Endodermal cell (in vitro differentiated cells): ENCODE measurements at regions not wholly inside any gene's neighbourhood (a gene's known extent, or its start where the extent isn't known, plus 50 kb on each side); places are given as distances from the start of the nearest gene placed in this dataset.

Source experiments
- DNase-seq: peaks from one replicate; pipeline ENCODE4 v3.0.0-alpha.2; 2017
- H3K27ac ChIP-seq: 2 replicates; pipeline ENCODE4 v1.5.1; 2013; ENCODE audit warnings: mild to moderate bottlenecking, low read depth, low read length, moderate library complexity
- H3K27me3 ChIP-seq: 2 replicates; pipeline ENCODE4 v1.6.1; 2013; ENCODE audit warnings: mild to moderate bottlenecking, low read length, moderate library complexity; ENCODE audit not compliant: insufficient read depth, control insufficient read depth, poor library complexity, severe bottlenecking
- H3K36me3 ChIP-seq: 2 replicates; pipeline ENCODE4 v1.7.0; 2013; ENCODE audit warnings: mild to moderate bottlenecking, low read length, moderate library complexity; ENCODE audit not compliant: control insufficient read depth, insufficient read depth
- H3K4me1 ChIP-seq: one replicate; pipeline ENCODE4 v1.7.0; 2013; ENCODE audit warnings: low read length; ENCODE audit not compliant: control insufficient read depth, insufficient read depth
- H3K4me3 ChIP-seq: 2 replicates; pipeline ENCODE4 v1.5.1; 2013; ENCODE audit warnings: mild to moderate bottlenecking, low read length, moderate library complexity
- H3K9ac ChIP-seq: 2 replicates; pipeline ENCODE4 v1.6.1; 2013; ENCODE audit warnings: mild to moderate bottlenecking, low read length, moderate library complexity; ENCODE audit not compliant: poor library complexity, severe bottlenecking; ENCODE audit errors: extremely low read depth
- H3K9me3 ChIP-seq: 2 replicates; pipeline ENCODE4 v1.6.1; 2013; ENCODE audit warnings: mild to moderate bottlenecking, low read length, moderate library complexity; ENCODE audit not compliant: control insufficient read depth
- H3K27ac Mint-ChIP-seq: 2 replicates; pipeline ENCODE4 v1.8.0; 2020; ENCODE audit warnings: mixed read lengths
- H3K27me3 Mint-ChIP-seq: 2 replicates; pipeline ENCODE4 v1.8.0; 2021; ENCODE audit warnings: mild to moderate bottlenecking, mixed read lengths; ENCODE audit not compliant: insufficient read depth
- H3K36me3 Mint-ChIP-seq: 2 replicates; pipeline ENCODE4 v1.8.0; 2020; ENCODE audit warnings: low read depth, mixed read lengths
- H3K4me1 Mint-ChIP-seq: 2 replicates; pipeline ENCODE4 v1.8.0; 2020; ENCODE audit warnings: mixed read lengths
- H3K4me3 Mint-ChIP-seq: 2 replicates; pipeline ENCODE4 v1.8.0; 2020; ENCODE audit warnings: mild to moderate bottlenecking, moderate library complexity, mixed read lengths
- H3K9me3 Mint-ChIP-seq: 2 replicates; pipeline ENCODE4 v1.8.0; 2020; ENCODE audit warnings: mild to moderate bottlenecking, mixed read lengths
- CTCF ChIP-seq: fragments of 200-600 bp; sonication (generic); conservative IDR thresholded peaks from 2 replicates; pipeline ENCODE4 v1.5.0; 2021; ENCODE audit warnings: antibody characterized with exemption, mild to moderate bottlenecking
- WGBS, 2 experiments: methylation state at CpG; one replicate each; pipeline versions ENCODE4 v1.1.5 to v1.1.7; 2013; ENCODE audit warnings: missing lambda C conversion rate in 2 of 2, mixed read lengths in 1 of 2; ENCODE audit not compliant: insufficient coverage in 1 of 2, insufficient read length in 1 of 2; 5-methylcytosine and 5-hydroxymethylcytosine counted together

- no peak overlapping the region for H3K27ac ChIP-seq
- no peak overlapping the region for H3K9ac ChIP-seq
- Mint-ChIP-seq H3K9me3 (peaks cover 9% of the 10 kb centered on the region), H3K27me3 (peaks cover 81% of the 10 kb centered on the region), H3K4me3 (no peak overlapping the region), H3K36me3 (no peaks in the 10 kb centered on the region), H3K27ac (no peak overlapping the region), H3K4me1 (peaks cover 8% of the 10 kb centered on the region)
- H3K36me3 ChIP-seq: no peaks in the 10 kb centered on the region
- H3K4me3 ChIP-seq: no peak overlapping the region
- peaks cover 75% of the 10 kb centered on the region for H3K27me3 ChIP-seq
- DNase-seq: no peak
- WGBS, 2 experiments: 93 to 95% methylated on average over 5 to 10 of the region's 10 CpGs
- TF ChIP-seq CTCF: no peak
- no peaks in the 10 kb centered on the region for H3K9me3 ChIP-seq
- peaks cover 5% of the 10 kb centered on the region for H3K4me1 ChIP-seq
Measured at GRCh38 chr13:111548805-111549204, 228.4 kb downstream of the TEX29 start.

GRCh38 chr13:111549464-111549863 lies 229.0 kb downstream of the TEX29 start:
- H3K4me3 ChIP-seq: no peak overlapping the region
- H3K27ac Mint-ChIP-seq: no peak overlapping the region
- peaks cover 8% of the 10 kb centered on the region for H3K4me1 Mint-ChIP-seq
- no peak overlapping the region for H3K27ac ChIP-seq
- H3K27me3 Mint-ChIP-seq: peaks cover 80% of the 10 kb centered on the region
- TF ChIP-seq CTCF: no peak
- no peaks in the 10 kb centered on the region for H3K36me3 ChIP-seq
- H3K9me3 Mint-ChIP-seq: peaks cover 5% of the 10 kb centered on the region
- H3K36me3 Mint-ChIP-seq: no peaks in the 10 kb centered on the region
- H3K4me1 ChIP-seq: peaks cover 5% of the 10 kb centered on the region
- no peaks in the 10 kb centered on the region for H3K9me3 ChIP-seq
- 34 to 38% methylated on average over 2 of the region's 2 CpGs for WGBS, 2 experiments
- H3K9ac ChIP-seq: no peak overlapping the region
- no peak for DNase-seq
- no peak overlapping the region for H3K4me3 Mint-ChIP-seq
- H3K27me3 ChIP-seq: peaks cover 78% of the 10 kb centered on the region

- Mint-ChIP-seq H3K9me3 (peaks cover 3% of the 10 kb centered on the region), H3K36me3 (no peaks in the 10 kb centered on the region), H3K4me3 (no peak overlapping the region), H3K27ac (no peak overlapping the region), H3K4me1 (peaks cover 8% of the 10 kb centered on the region), H3K27me3 (peaks cover 78% of the 10 kb centered on the region)
- Histone ChIP-seq H3K4me1 (peaks cover 5% of the 10 kb centered on the region), H3K9ac (no peak overlapping the region), H3K36me3 (no peaks in the 10 kb centered on the region), H3K4me3 (no peak overlapping the region), H3K27ac (no peak overlapping the region), H3K27me3 (peaks cover 75% of the 10 kb centered on the region), H3K9me3 (no peaks in the 10 kb centered on the region)
- DNase-seq: no peak
- no peak for TF ChIP-seq CTCF
Measured at GRCh38 chr13:111550062-111550461, 229.6 kb downstream of the TEX29 start.
